Osteoblast (primary cell): ENCODE measurements at regions not wholly inside any gene's neighbourhood (a gene's known extent, or its start where the extent isn't known, plus 50 kb on each side); places are given as distances from the start of the nearest gene placed in this dataset.
A peak's percentile ranks its signal among the peaks of the same experiment; 100 is the strongest.

ENCODE experiments used
- DNase-seq: peaks from one replicate; pipeline ENCODE4 v3.0.0; 2011; ENCODE audit warnings: low spot score, mixed read lengths; ENCODE audit not compliant: insufficient read length; ENCODE audit errors: missing footprints
- H2AFZ ChIP-seq: 2 replicates; pipeline ENCODE4 v1.6.0; 2011; ENCODE audit warnings: mild to moderate bottlenecking, low read length
- H3K27ac ChIP-seq: 2 replicates; pipeline ENCODE4 v1.5.1; 2011; ENCODE audit warnings: mild to moderate bottlenecking, low read depth, low read length, moderate library complexity
- H3K27me3 ChIP-seq: 2 replicates; pipeline ENCODE4 v1.6.0; 2012; ENCODE audit warnings: mild to moderate bottlenecking, control low read depth, inconsistent platforms, low read length, moderate library complexity; ENCODE audit not compliant: insufficient read depth
- H3K36me3 ChIP-seq: 2 replicates; pipeline ENCODE4 v1.5.1; 2011; ENCODE audit warnings: mild to moderate bottlenecking, low read length, control low read depth, moderate library complexity; ENCODE audit not compliant: insufficient read depth
- H3K4me1 ChIP-seq: 2 replicates; pipeline ENCODE4 v1.5.1; 2011; ENCODE audit warnings: mild to moderate bottlenecking, low read length, control low read depth, moderate library complexity; ENCODE audit not compliant: insufficient read depth
- H3K4me2 ChIP-seq: 2 replicates; pipeline ENCODE4 v1.6.0; 2011; ENCODE audit warnings: mild to moderate bottlenecking, low read length; ENCODE audit not compliant: insufficient read depth
- H3K4me3 ChIP-seq: fragments of 200-600 bp; sonication (generic); 3 replicates; pipeline ENCODE4 v1.5.1; 2012; ENCODE audit warnings: mild to moderate bottlenecking, low read length, inconsistent platforms; ENCODE audit not compliant: insufficient read depth
- H3K79me2 ChIP-seq: 2 replicates; pipeline ENCODE4 v1.6.0; 2012; ENCODE audit warnings: mild to moderate bottlenecking, low read length, control low read depth, inconsistent platforms; ENCODE audit not compliant: insufficient read depth
- H3K9me3 ChIP-seq: 2 replicates; pipeline ENCODE4 v1.5.1; 2011; ENCODE audit warnings: low read depth, low read length, control low read depth
- H4K20me1 ChIP-seq: 2 replicates; pipeline ENCODE4 v1.6.0; 2012; ENCODE audit warnings: mild to moderate bottlenecking, low read length, control low read depth; ENCODE audit not compliant: insufficient read depth
- CTCF ChIP-seq: IDR thresholded peaks from 2 replicates; pipeline ENCODE4 v1.5.1; 2011; ENCODE audit warnings: mild to moderate bottlenecking, low read depth, low read length, moderate library complexity; ENCODE audit errors: extremely low read depth

GRCh38 chr6:134502614-134503549 is 185.0 kb upstream of the SGK1 start:
- no peaks in the 10 kb centered on the region for H3K36me3 ChIP-seq
- DNase-seq: no peak
- H3K27me3 ChIP-seq: no peaks in the 10 kb centered on the region
- peaks cover 4% of the 10 kb centered on the region for H3K4me1 ChIP-seq
- TF ChIP-seq CTCF: no peak
- H3K27ac ChIP-seq: no peak overlapping the region
- H3K9me3 ChIP-seq: no peaks in the 10 kb centered on the region
- no peaks in the 10 kb centered on the region for H3K79me2 ChIP-seq
- no peaks in the 10 kb centered on the region for H4K20me1 ChIP-seq
- no peak overlapping the region for H3K4me2 ChIP-seq
- no peak overlapping the region for H3K4me3 ChIP-seq
- H2AFZ ChIP-seq: peak overlapping the region; percentile 81

- Histone ChIP-seq H2AFZ (no peak overlapping the region), H3K4me1 (no peaks in the 10 kb centered on the region), H3K79me2 (no peaks in the 10 kb centered on the region), H3K27ac (no peak overlapping the region), H3K9me3 (no peaks in the 10 kb centered on the region), H3K27me3 (no peaks in the 10 kb centered on the region), H4K20me1 (no peaks in the 10 kb centered on the region), H3K4me2 (no peak overlapping the region), H3K4me3 (no peak overlapping the region), H3K36me3 (no peaks in the 10 kb centered on the region)
- DNase-seq: no peak
- no peak for TF ChIP-seq CTCF
Observed at GRCh38 chr6:134495890-134496248, 178.0 kb upstream of the SGK1 start.

GRCh38 chr6:134495203-134495889 is 177.4 kb upstream of the SGK1 start:
- no peak overlapping the region for H2AFZ ChIP-seq
- H3K27me3 ChIP-seq: no peaks in the 10 kb centered on the region
- H3K4me1 ChIP-seq: no peaks in the 10 kb centered on the region
- TF ChIP-seq CTCF: no peak
- no peaks in the 10 kb centered on the region for H4K20me1 ChIP-seq
- no peaks in the 10 kb centered on the region for H3K79me2 ChIP-seq
- no peak for DNase-seq
- no peaks in the 10 kb centered on the region for H3K9me3 ChIP-seq
- H3K27ac ChIP-seq: no peak overlapping the region
- H3K4me3 ChIP-seq: no peak overlapping the region
- no peak overlapping the region for H3K4me2 ChIP-seq
- no peaks in the 10 kb centered on the region for H3K36me3 ChIP-seq

GRCh38 chr6:134493789-134494188 is 175.9 kb upstream of the SGK1 start:
- Histone ChIP-seq H3K4me2 (no peak overlapping the region), H3K27me3 (no peaks in the 10 kb centered on the region), H2AFZ (no peak overlapping the region), H3K36me3 (no peaks in the 10 kb centered on the region), H3K4me3 (no peak overlapping the region), H3K79me2 (no peaks in the 10 kb centered on the region), H3K9me3 (no peaks in the 10 kb centered on the region), H4K20me1 (no peaks in the 10 kb centered on the region), H3K27ac (no peak overlapping the region), H3K4me1 (no peaks in the 10 kb centered on the region)
- no peak for TF ChIP-seq CTCF
- DNase-seq: no peak
